ENCODE measurements at regions not wholly inside any gene's neighbourhood (a gene's known extent, or its start where the extent isn't known, plus 50 kb on each side); places are given as distances from the start of the nearest gene placed in this dataset.

DNA sequence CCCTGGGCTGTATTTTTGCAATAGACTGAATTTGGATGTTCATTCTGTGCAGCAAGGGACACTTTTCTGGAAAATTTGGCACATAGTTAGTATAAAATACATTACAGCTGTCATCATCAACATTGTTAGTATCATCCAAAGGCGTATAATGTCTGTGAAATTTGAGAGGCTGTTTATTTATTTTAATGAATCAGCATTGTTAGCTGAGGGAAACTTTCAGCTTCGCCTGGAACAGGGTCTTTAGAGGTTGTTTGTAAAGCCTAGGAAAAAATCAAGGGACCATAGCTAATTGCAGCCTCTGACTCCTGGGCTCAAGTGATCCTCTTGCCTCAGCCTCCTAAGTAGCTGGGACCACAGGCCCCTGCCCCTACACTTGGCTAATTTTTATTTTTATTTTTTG lies 106.8 kb upstream of the USP24 start:
- BruUV-seq (replicated peaks) = no TSS peak
- no peak overlapping the region for H2AFZ ChIP-seq
- peak overlapping the region; percentile 24 for H3K27ac ChIP-seq
- peaks cover 10% of the 10 kb centered on the region; the same call in 1 of the 2 replicates for H3F3A ChIP-seq (ENCODE audit: insufficient read depth, low read depth)
- H3K27me3 ChIP-seq (ENCODE audit: insufficient read depth, low read depth) = no peaks in the 10 kb centered on the region
- no peaks in the 10 kb centered on the region for H3K79me2 ChIP-seq (ENCODE audit: low read depth)
- intact Hi-C loops (cut with micrococcal nuclease; ENCODE audit: unreplicated experiment) = loop anchor here (5.0 kb wide), 1 partner anchor 105 kb away; no protein-coding TSS in a partner anchor
- no peaks in the 10 kb centered on the region for H3K9me2 ChIP-seq (ENCODE audit: insufficient read depth)
- ChIA-PET POLR2A (ENCODE audit: unreplicated experiment) (interaction anchor here (0.6 kb wide), 1 partner anchor 22 kb away, joined by 3 read pairs; no protein-coding TSS in a partner anchor), CTCF (no interaction called here)
- TF ChIP-seq, protein P1, sequence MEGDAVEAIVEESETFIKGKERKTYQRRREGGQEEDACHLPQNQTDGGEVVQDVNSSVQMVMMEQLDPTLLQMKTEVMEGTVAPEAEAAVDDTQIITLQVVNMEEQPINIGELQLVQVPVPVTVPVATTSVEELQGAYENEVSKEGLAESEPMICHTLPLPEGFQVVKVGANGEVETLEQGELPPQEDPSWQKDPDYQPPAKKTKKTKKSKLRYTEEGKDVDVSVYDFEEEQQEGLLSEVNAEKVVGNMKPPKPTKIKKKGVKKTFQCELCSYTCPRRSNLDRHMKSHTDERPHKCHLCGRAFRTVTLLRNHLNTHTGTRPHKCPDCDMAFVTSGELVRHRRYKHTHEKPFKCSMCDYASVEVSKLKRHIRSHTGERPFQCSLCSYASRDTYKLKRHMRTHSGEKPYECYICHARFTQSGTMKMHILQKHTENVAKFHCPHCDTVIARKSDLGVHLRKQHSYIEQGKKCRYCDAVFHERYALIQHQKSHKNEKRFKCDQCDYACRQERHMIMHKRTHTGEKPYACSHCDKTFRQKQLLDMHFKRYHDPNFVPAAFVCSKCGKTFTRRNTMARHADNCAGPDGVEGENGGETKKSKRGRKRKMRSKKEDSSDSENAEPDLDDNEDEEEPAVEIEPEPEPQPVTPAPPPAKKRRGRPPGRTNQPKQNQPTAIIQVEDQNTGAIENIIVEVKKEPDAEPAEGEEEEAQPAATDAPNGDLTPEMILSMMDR (conservative IDR thresholded peaks at IDR 0.05) = no peak
- H3K36me3 ChIP-seq (ENCODE audit: low read depth) = no peaks in the 10 kb centered on the region
- peaks cover 25% of the 10 kb centered on the region for H3K4me1 ChIP-seq (replicated peaks; ENCODE audit: insufficient read depth)
- DNase-seq = peak in 1 of 2 experiments; percentile 51
- H3K4me3 ChIP-seq = no peak overlapping the region
- peak overlapping the region; percentile 10 for H3K4me2 ChIP-seq
- H3K9me3 ChIP-seq (ENCODE audit: insufficient read depth, low read depth) = no peaks in the 10 kb centered on the region
- H4K20me1 ChIP-seq (ENCODE audit: insufficient read depth) = no peaks in the 10 kb centered on the region

DNA sequence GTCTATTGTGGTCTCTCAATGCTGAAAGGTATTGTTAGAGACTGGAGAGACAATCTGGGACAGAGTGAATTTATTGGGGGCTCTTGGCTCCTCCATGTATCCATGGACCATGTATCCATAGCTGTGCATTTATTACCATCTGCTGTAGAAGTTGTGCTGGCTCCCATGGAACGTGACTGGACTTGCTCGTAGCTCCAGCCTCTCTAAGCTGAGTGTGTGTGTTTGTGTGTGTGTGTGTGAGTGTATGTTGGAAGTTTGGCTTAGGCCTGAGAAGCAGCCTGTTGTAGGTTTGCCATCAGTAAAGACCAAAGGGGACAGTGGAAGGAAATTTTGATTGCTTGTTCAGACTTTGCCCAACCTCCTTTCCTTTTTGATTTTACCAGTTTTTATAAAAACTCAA lies 105.7 kb upstream of the USP24 start:
- Histone ChIP-seq H3F3A (ENCODE audit: insufficient read depth, low read depth) (peaks cover 10% of the 10 kb centered on the region; the same call in 1 of the 2 replicates), H3K4me1 (replicated peaks; ENCODE audit: insufficient read depth) (peaks cover 25% of the 10 kb centered on the region), H3K36me3 (ENCODE audit: low read depth) (no peaks in the 10 kb centered on the region), H3K9me3 (ENCODE audit: insufficient read depth, low read depth) (no peaks in the 10 kb centered on the region), H3K79me2 (ENCODE audit: low read depth) (no peaks in the 10 kb centered on the region), H2AFZ (no peak overlapping the region), H3K4me2 (no peak overlapping the region), H3K9me2 (ENCODE audit: insufficient read depth) (no peaks in the 10 kb centered on the region), H3K27me3 (ENCODE audit: insufficient read depth, low read depth) (no peaks in the 10 kb centered on the region), H4K20me1 (ENCODE audit: insufficient read depth) (no peaks in the 10 kb centered on the region), H3K27ac (no peak overlapping the region), H3K4me3 (no peak overlapping the region)
- DNase-seq = no peak
- no TSS peak for BruUV-seq (replicated peaks)
- POLR2A ChIA-PET (ENCODE audit: unreplicated experiment) = no interaction called here
- TF ChIP-seq EZH2 (IDR thresholded peaks at IDR 0.05; ENCODE audit: low read depth) = no peak
- TF ChIP-seq, protein P1 (conservative IDR thresholded peaks at IDR 0.05) = no peak
- CTCF ChIA-PET = no interaction called here
- intact Hi-C loops (cut with micrococcal nuclease; ENCODE audit: unreplicated experiment) = loop anchor here (5.0 kb wide), 1 partner anchor 106 kb away; no protein-coding TSS in a partner anchor

DNA sequence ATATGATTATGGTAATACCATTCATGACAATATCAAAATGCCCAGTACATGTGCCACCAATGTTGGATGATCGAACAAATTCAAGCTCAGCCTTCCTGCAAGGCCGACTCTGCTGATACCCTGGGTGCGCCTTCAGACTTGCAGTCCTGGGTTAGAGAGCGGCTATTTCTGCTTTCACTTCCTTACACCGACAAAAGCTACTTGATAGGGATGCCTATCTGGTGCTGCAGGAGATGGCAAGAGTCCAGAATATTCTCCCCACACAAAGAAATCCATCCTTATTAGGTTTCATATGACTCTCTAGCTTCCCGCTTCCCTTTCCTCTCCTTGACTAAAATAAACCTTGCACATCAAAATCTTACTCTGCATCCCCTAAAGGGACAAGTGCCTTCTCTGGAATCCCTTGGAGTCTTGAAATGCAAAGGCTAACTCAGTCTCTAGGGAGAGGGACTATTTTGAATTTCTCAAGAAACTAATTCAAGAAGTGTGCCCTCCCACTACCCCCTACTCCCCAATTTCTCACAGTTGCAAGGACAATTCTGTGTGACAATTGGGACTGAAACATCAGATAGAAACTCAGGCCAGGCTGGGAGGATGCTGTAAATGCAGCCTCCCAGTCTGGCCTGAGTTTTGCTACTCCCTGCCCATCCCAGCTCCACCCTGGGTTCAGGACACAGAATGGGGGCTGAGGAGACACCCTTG lies 103.1 kb upstream of the USP24 start:
- Histone ChIP-seq H3K79me2 (ENCODE audit: low read depth) (no peaks in the 10 kb centered on the region), H3F3A (ENCODE audit: insufficient read depth, low read depth) (peaks cover 10% of the 10 kb centered on the region; the same call in 1 of the 2 replicates), H2AFZ (no peak overlapping the region), H3K36me3 (ENCODE audit: low read depth) (no peaks in the 10 kb centered on the region), H3K27me3 (ENCODE audit: insufficient read depth, low read depth) (no peaks in the 10 kb centered on the region), H3K27ac (no peak overlapping the region), H3K9me2 (ENCODE audit: insufficient read depth) (no peaks in the 10 kb centered on the region), H3K4me3 (no peak overlapping the region), H3K9me3 (ENCODE audit: insufficient read depth, low read depth) (no peaks in the 10 kb centered on the region; the same call in 1 of the 2 replicates), H3K4me2 (no peak overlapping the region), H3K4me1 (replicated peaks; ENCODE audit: insufficient read depth) (peaks cover 34% of the 10 kb centered on the region), H4K20me1 (ENCODE audit: insufficient read depth) (no peaks in the 10 kb centered on the region)
- BruUV-seq (replicated peaks) = no TSS peak
- POLR2A ChIA-PET (ENCODE audit: unreplicated experiment) = no interaction called here
- no peak for DNase-seq
- CTCF ChIA-PET = no interaction called here
- intact Hi-C loops (cut with micrococcal nuclease; ENCODE audit: unreplicated experiment) = no loop called here
- TF ChIP-seq EZH2 (IDR thresholded peaks at IDR 0.05; ENCODE audit: low read depth) = no peak
- TF ChIP-seq, protein P1 (conservative IDR thresholded peaks at IDR 0.05) = no peak
